K562 (cell line): ENCODE measurements at regions not wholly inside any gene's neighbourhood (a gene's known extent, or its start where the extent isn't known, plus 50 kb on each side); places are given as distances from the start of the nearest gene placed in this dataset.

Source experiments
- DPF2 ChIP-seq: fragments of 450-650 bp; IDR thresholded peaks from 2 replicates; pipeline ENCODE4 v1.6.1; 2016
- ESRRA ChIP-seq: fragments of 450-650 bp; IDR thresholded peaks from 2 replicates; pipeline ENCODE4 v1.6.1; 2014; ENCODE audit warnings: low read depth, mild to moderate bottlenecking, moderate library complexity, borderline replicate concordance
- MAFK ChIP-seq: IDR thresholded peaks from 2 replicates; pipeline ENCODE4 v1.6.1; 2011; ENCODE audit warnings: low read length, improper control_type of control experiment
- NR2C2 ChIP-seq, 2 experiments: fragments of 200-800 bp in 1 of 2; sonication (Bioruptor generic) in 1 of 2; sonication (generic) in 1 of 2; formaldehyde crosslinking in 1 of 2; IDR thresholded peaks; 2 replicates each; pipeline versions ENCODE4 v1.6.1 to v1.8.0; 2016 to 2022; ENCODE audit warnings: mild to moderate bottlenecking in 1 of 2, missing compliant biosample characterization in 1 of 2, missing genetic modification characterization in 1 of 2, missing genetic modification reagents in 1 of 2
- RBM22 ChIP-seq: fragments of 200-400 bp; formaldehyde crosslinking; IDR thresholded peaks from 2 replicates; pipeline ENCODE4 v1.6.1; 2018; ENCODE audit warnings: low read length, low read depth; ENCODE audit not compliant: poor library complexity, severe bottlenecking
- ZKSCAN1 ChIP-seq: fragments of 150-350 bp; IDR thresholded peaks from 2 replicates; pipeline ENCODE4 v1.6.1; 2016; ENCODE audit warnings: low read depth, low read length
- ZNF23 ChIP-seq: fragments of 250-450 bp; sonication (Bioruptor Pico); IDR thresholded peaks from 2 replicates; pipeline ENCODE4 v1.4.0; 2020; ENCODE audit warnings: mild to moderate bottlenecking
- TF ChIP-seq, protein P1 (sequence below): fragments of 250-450 bp; sonication (Bioruptor Pico); IDR thresholded peaks from 2 replicates; pipeline ENCODE4 v1.5.1; 2021; ENCODE audit warnings: mild to moderate bottlenecking

DNA sequence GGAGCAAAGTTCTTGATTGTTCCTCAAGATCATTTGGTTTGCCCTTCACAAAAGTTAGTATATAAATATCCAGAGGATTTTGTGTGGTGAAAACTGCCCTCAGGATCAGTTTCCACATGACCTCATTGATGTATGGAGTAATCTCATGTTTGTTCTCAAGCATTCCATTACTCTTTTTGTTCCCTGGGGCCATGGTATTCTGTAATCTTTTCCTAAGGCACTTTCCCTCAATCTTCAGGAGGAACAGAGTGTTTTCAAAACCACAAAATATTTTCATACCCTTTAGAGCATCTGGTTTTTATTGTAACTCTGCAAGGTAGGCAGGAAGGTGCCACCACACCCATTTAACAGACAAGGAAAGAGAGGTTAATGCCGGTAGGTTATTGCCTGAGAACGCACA is 99.6 kb downstream of the FAM181B start:
- TF ChIP-seq ZNF23 (CRISPR knock-in tag) = no peak
- TF ChIP-seq MAFK = no peak
- TF ChIP-seq RBM22 = no peak
- TF ChIP-seq, protein P1, sequence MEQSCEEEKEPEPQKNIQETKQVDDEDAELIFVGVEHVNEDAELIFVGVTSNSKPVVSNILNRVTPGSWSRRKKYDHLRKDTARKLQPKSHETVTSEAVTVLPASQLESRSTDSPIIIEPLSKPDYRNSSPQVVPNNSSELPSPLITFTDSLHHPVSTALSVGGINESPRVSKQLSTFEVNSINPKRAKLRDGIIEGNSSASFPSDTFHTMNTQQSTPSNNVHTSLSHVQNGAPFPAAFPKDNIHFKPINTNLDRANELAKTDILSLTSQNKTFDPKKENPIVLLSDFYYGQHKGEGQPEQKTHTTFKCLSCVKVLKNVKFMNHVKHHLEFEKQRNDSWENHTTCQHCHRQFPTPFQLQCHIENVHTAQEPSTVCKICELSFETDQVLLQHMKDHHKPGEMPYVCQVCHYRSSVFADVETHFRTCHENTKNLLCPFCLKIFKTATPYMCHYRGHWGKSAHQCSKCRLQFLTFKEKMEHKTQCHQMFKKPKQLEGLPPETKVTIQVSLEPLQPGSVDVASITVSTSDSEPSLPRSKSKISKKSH (CRISPR knock-in tag) = no peak
- no peak for TF ChIP-seq ZKSCAN1
- TF ChIP-seq ESRRA = no peak
- no peak for TF ChIP-seq DPF2
- no peak for TF ChIP-seq NR2C2 (CRISPR knock-in tag; IDR thresholded peaks at IDR 0.05)
- TF ChIP-seq NR2C2 (tag; IDR thresholded peaks at IDR 0.05) = no peak
